ENCODE measurements at regions not wholly inside any gene's neighbourhood (a gene's known extent, or its start where the extent isn't known, plus 50 kb on each side); places are given as distances from the start of the nearest gene placed in this dataset.
"Not testable (repeated sequence)": the region's sequence is repeated elsewhere in the genome, so short reads cannot be mapped to it uniquely, and the experiment has no call there.

GRCh38 chr5:121055586-121055985, 591.5 kb downstream of the PRR16 start:
- CTCF ChIA-PET: no interaction called here
- Histone ChIP-seq H3K36me3 (replicated peaks in 1 of 2; ENCODE audit: control insufficient read depth in 1 of 2, insufficient read depth in 2 of 2, low read length in 1 of 2) (no peaks in the 10 kb centered on the region), H3K27ac (ENCODE audit: low read depth in 2 of 2, low read length in 1 of 2) (no peak overlapping the region), H3K4me1 (ENCODE audit: control insufficient read depth in 1 of 2, insufficient read depth in 2 of 2, low read depth in 1 of 2, low read length in 1 of 2) (peaks cover 0 to 8% of the 10 kb centered on the region in 2 experiments; a peak in 2 of 4 replicates), H3K79me2 (ENCODE audit: insufficient read depth) (no peaks in the 10 kb centered on the region), H3K27me3 (ENCODE audit: insufficient read depth) (no peaks in the 10 kb centered on the region), H3K9me2 (no peaks in the 10 kb centered on the region), H4K20me1 (ENCODE audit: insufficient read depth) (no peaks in the 10 kb centered on the region), H3F3A (replicated peaks; ENCODE audit: insufficient read depth) (no peaks in the 10 kb centered on the region), H2AFZ (ENCODE audit: low read depth) (no peak overlapping the region), H3K4me2 (no peak overlapping the region), H3K4me3 (ENCODE audit: low read depth in 2 of 2, low read length in 1 of 2) (no peak overlapping the region), H3K9me3 (no peaks in the 10 kb centered on the region), H3K9ac (no peak overlapping the region)
- no peak for DNase-seq
- TF ChIP-seq USF1 (IDR thresholded peaks at IDR 0.05; ENCODE audit: borderline replicate concordance, low read depth) (no peak), EZH2phosphoT487 (IDR thresholded peaks at IDR 0.05; ENCODE audit: borderline replicate concordance, low read depth) (no peak)
- POLR2A ChIA-PET: no interaction called here
- WGBS (ENCODE audit: low lambda C conversion rate): 83% methylated on average over 1 of the region's 1 CpG

GRCh38 chr5:121064241-121064640, 600.1 kb downstream of the PRR16 start:
- H3K27ac ChIP-seq (ENCODE audit: low read depth in 2 of 2, low read length in 1 of 2); H3K4me1 ChIP-seq (ENCODE audit: control insufficient read depth in 1 of 2, insufficient read depth in 2 of 2, low read depth in 1 of 2, low read length in 1 of 2); H3F3A ChIP-seq (replicated peaks; ENCODE audit: insufficient read depth); H3K27me3 ChIP-seq (ENCODE audit: insufficient read depth); H3K9ac ChIP-seq; POLR2A ChIA-PET; H3K4me2 ChIP-seq; CTCF ChIA-PET; H3K9me3 ChIP-seq; H3K36me3 ChIP-seq (replicated peaks in 1 of 2; ENCODE audit: control insufficient read depth in 1 of 2, insufficient read depth in 2 of 2, low read length in 1 of 2); H2AFZ ChIP-seq (ENCODE audit: low read depth); H3K9me2 ChIP-seq; H3K4me3 ChIP-seq (ENCODE audit: low read depth in 2 of 2, low read length in 1 of 2); DNase-seq; H4K20me1 ChIP-seq (ENCODE audit: insufficient read depth); H3K79me2 ChIP-seq (ENCODE audit: insufficient read depth): not testable (repeated sequence)
- WGBS (ENCODE audit: low lambda C conversion rate): 89% methylated on average over 23 of the region's 23 CpGs

- H3K4me3 ChIP-seq (ENCODE audit: low read depth in 2 of 2, low read length in 1 of 2): no peak overlapping the region
- no peaks in the 10 kb centered on the region for H3K36me3 ChIP-seq (replicated peaks in 1 of 2; ENCODE audit: control insufficient read depth in 1 of 2, insufficient read depth in 2 of 2, low read length in 1 of 2)
- 75% methylated on average over 2 of the region's 2 CpGs for WGBS (ENCODE audit: low lambda C conversion rate)
- H3K4me1 ChIP-seq (ENCODE audit: control insufficient read depth in 1 of 2, insufficient read depth in 2 of 2, low read depth in 1 of 2, low read length in 1 of 2): no peaks in the 10 kb centered on the region
- ChIA-PET POLR2A (no interaction called here), CTCF (no interaction called here)
- H3K9ac ChIP-seq: no peak overlapping the region
- H3K27me3 ChIP-seq (ENCODE audit: insufficient read depth): no peaks in the 10 kb centered on the region
- TF ChIP-seq NFIC (IDR thresholded peaks at IDR 0.05; ENCODE audit: borderline replicate concordance): no peak
- H3K79me2 ChIP-seq (ENCODE audit: insufficient read depth): no peaks in the 10 kb centered on the region
- H4K20me1 ChIP-seq (ENCODE audit: insufficient read depth): no peaks in the 10 kb centered on the region
- H2AFZ ChIP-seq (ENCODE audit: low read depth): no peak overlapping the region
- no peak for DNase-seq
- H3F3A ChIP-seq (replicated peaks; ENCODE audit: insufficient read depth): no peaks in the 10 kb centered on the region
- H3K27ac ChIP-seq (ENCODE audit: low read depth in 2 of 2, low read length in 1 of 2): no peak overlapping the region
- H3K9me3 ChIP-seq: no peaks in the 10 kb centered on the region
- no peak overlapping the region for H3K4me2 ChIP-seq
- no peaks in the 10 kb centered on the region for H3K9me2 ChIP-seq
Measured at GRCh38 chr5:121086671-121087070, 622.6 kb downstream of the PRR16 start.

- H3K36me3 ChIP-seq (replicated peaks in 1 of 2; ENCODE audit: control insufficient read depth in 1 of 2, insufficient read depth in 2 of 2, low read length in 1 of 2): no peaks in the 10 kb centered on the region
- H3K4me1 ChIP-seq (ENCODE audit: control insufficient read depth in 1 of 2, insufficient read depth in 2 of 2, low read depth in 1 of 2, low read length in 1 of 2): no peaks in the 10 kb centered on the region
- no peaks in the 10 kb centered on the region for H4K20me1 ChIP-seq (ENCODE audit: insufficient read depth)
- no peaks in the 10 kb centered on the region for H3K79me2 ChIP-seq (ENCODE audit: insufficient read depth)
- POLR2A ChIA-PET: no interaction called here
- H3K4me2 ChIP-seq: no peak overlapping the region
- H3K27ac ChIP-seq (ENCODE audit: low read depth in 2 of 2, low read length in 1 of 2): no peak overlapping the region
- no peaks in the 10 kb centered on the region for H3F3A ChIP-seq (replicated peaks; ENCODE audit: insufficient read depth)
- H3K9ac ChIP-seq: no peak overlapping the region
- no peaks in the 10 kb centered on the region for H3K27me3 ChIP-seq (ENCODE audit: insufficient read depth)
- CTCF ChIA-PET: no interaction called here
- H3K9me3 ChIP-seq: no peaks in the 10 kb centered on the region
- H3K9me2 ChIP-seq: no peaks in the 10 kb centered on the region
- H3K4me3 ChIP-seq (ENCODE audit: low read depth in 2 of 2, low read length in 1 of 2): no peak overlapping the region
- TF ChIP-seq GATA2 (CRISPR knock-in tag; IDR thresholded peaks at IDR 0.05) (no peak), TAF1 (IDR thresholded peaks at IDR 0.05; ENCODE audit: borderline replicate concordance, low read depth, low read length) (no peak), USF2 (IDR thresholded peaks at IDR 0.05; ENCODE audit: borderline replicate concordance, low read depth, low read length) (no peak), JUND (IDR thresholded peaks at IDR 0.05) (no peak), ELF1 (IDR thresholded peaks at IDR 0.05) (no peak), REST (IDR thresholded peaks at IDR 0.05; ENCODE audit: low read depth, low read length) (no peak), TEAD4 (IDR thresholded peaks at IDR 0.05; ENCODE audit: borderline replicate concordance, insufficient read depth) (no peak), GABPA (IDR thresholded peaks at IDR 0.05; ENCODE audit: low read depth) (no peak), EZH2phosphoT487 (IDR thresholded peaks at IDR 0.05; ENCODE audit: borderline replicate concordance, low read depth) (no peak), FOSL2 (IDR thresholded peaks at IDR 0.05; ENCODE audit: borderline replicate concordance, low read depth) (no peak)
- no peak overlapping the region for H2AFZ ChIP-seq (ENCODE audit: low read depth)
- 82% methylated on average over 3 of the region's 3 CpGs for WGBS (ENCODE audit: low lambda C conversion rate)
- no peak for DNase-seq
Measured at GRCh38 chr5:121087560-121087959, 623.5 kb downstream of the PRR16 start.

All from SK-N-SH (cell line).